ENCODE measurements at regions not wholly inside any gene's neighbourhood (a gene's known extent, or its start where the extent isn't known, plus 50 kb on each side); places are given as distances from the start of the nearest gene placed in this dataset.

- no peak overlapping the region for H3K4me2 ChIP-seq (ENCODE audit: control insufficient read depth, insufficient read depth)
- ChIA-PET SMC1A (ENCODE audit: uncharacterized antibody, unreplicated experiment) (interaction anchor here (0.5 to 1.3 kb wide), 3 partner anchors 12 to 308 kb away, joined by 3 to 5 read pairs (median 3); no protein-coding TSS in a partner anchor), POLR2A (no interaction called here), CTCF (interaction anchor here (1.2 kb wide), 1 partner anchor 13 kb away, joined by 5 read pairs; no protein-coding TSS in a partner anchor), RAD21 (ENCODE audit: unreplicated experiment) (no interaction called here)
- no TSS peak for BruUV-seq (replicated peaks)
- no peak overlapping the region for H3K27ac ChIP-seq (ENCODE audit: control insufficient read depth, insufficient read depth)
- no peak for TF ChIP-seq CEBPB (IDR thresholded peaks at IDR 0.05; ENCODE audit: borderline replicate concordance in 1 of 2, low read depth in 2 of 2, low read length in 2 of 2)
- TF ChIP-seq NFYB (IDR thresholded peaks at IDR 0.05; ENCODE audit: insufficient read depth, low read depth, low read length): no peak
- peak in 1 of 2 experiments; percentile 25; a peak in 1 of 4 replicates for TF ChIP-seq BHLHE40 (IDR thresholded peaks at IDR 0.05; ENCODE audit: borderline replicate concordance in 1 of 2, low read depth in 2 of 2, low read length in 1 of 2)
- no peak for TF ChIP-seq USF2 (IDR thresholded peaks at IDR 0.05; ENCODE audit: borderline replicate concordance, low read depth, low read length)
- TF ChIP-seq ZNF207 (IDR thresholded peaks at IDR 0.05; ENCODE audit: borderline replicate concordance): no peak
- no peak for TF ChIP-seq KLF5 (IDR thresholded peaks at IDR 0.05; ENCODE audit: partially characterized antibody)
- TF ChIP-seq CBFB (IDR thresholded peaks at IDR 0.05; ENCODE audit: low read depth): no peak
- no peak for TF ChIP-seq IKZF1 (conservative IDR thresholded peaks at IDR 0.05)
- TF ChIP-seq NFYA (IDR thresholded peaks at IDR 0.05; ENCODE audit: borderline replicate concordance, low read depth, low read length): no peak
- TF ChIP-seq BCL11A (IDR thresholded peaks at IDR 0.05; ENCODE audit: low read depth, low read length): no peak
- TF ChIP-seq SMAD1 (IDR thresholded peaks at IDR 0.05; ENCODE audit: low read depth, partially characterized antibody): no peak
- peak; percentile 52; the same call in 1 of the 2 replicates for TF ChIP-seq RAD51 (IDR thresholded peaks at IDR 0.05)
- TF ChIP-seq TARDBP (IDR thresholded peaks at IDR 0.05; ENCODE audit: borderline replicate concordance): no peak
- TF ChIP-seq MTA2 (IDR thresholded peaks at IDR 0.05; ENCODE audit: low read depth): peak; percentile 67
- no peak for TF ChIP-seq SUPT20H (IDR thresholded peaks at IDR 0.05; ENCODE audit: borderline replicate concordance, control insufficient read depth, low read depth, low read length)
- peak; percentile 57 for TF ChIP-seq MEF2B (IDR thresholded peaks at IDR 0.05; ENCODE audit: partially characterized antibody, poor library complexity, severe bottlenecking)
- no peak for TF ChIP-seq NKRF (conservative IDR thresholded peaks at IDR 0.05)
- H3K4me3 ChIP-seq: no peak overlapping the region
- no peak overlapping the region for H3K9ac ChIP-seq (ENCODE audit: control insufficient read depth, insufficient read depth, low read length)
- ATAC-seq (no peak; the same call in 2 of the 3 replicates), FAIRE-seq (no peak), DNase-seq (ENCODE audit: low read depth, low spot score) (no peak)
- H3K79me2 ChIP-seq (ENCODE audit: control insufficient read depth, insufficient read depth, low read length): no peaks in the 10 kb centered on the region
- no peaks in the 10 kb centered on the region for H4K20me1 ChIP-seq (ENCODE audit: control insufficient read depth, insufficient read depth)
- 0% methylated on average over 3 of the region's 3 CpGs for WGBS (ENCODE audit: insufficient coverage, insufficient replicate concordance, low lambda C conversion rate, missing lambda C conversion rate)
- H3K27me3 ChIP-seq (replicated peaks in 1 of 2; ENCODE audit: control insufficient read depth in 2 of 2, insufficient read depth in 2 of 2, low read length in 1 of 2): no peaks in the 10 kb centered on the region
- H2AFZ ChIP-seq (ENCODE audit: control insufficient read depth, low read depth, low read length): no peak overlapping the region
- in situ Hi-C loops (cut with MboI) (no loop called here), intact Hi-C loops (cut with micrococcal nuclease; ENCODE audit: unreplicated experiment) (no loop called here)
- no peaks in the 10 kb centered on the region for H3K9me3 ChIP-seq (replicated peaks; ENCODE audit: control insufficient read depth, insufficient read depth, low read length)
- no peaks in the 10 kb centered on the region for H3K36me3 ChIP-seq (ENCODE audit: control insufficient read depth in 2 of 2, insufficient read depth in 2 of 2, low read length in 1 of 2)
- no peaks in the 10 kb centered on the region for H3K4me1 ChIP-seq (ENCODE audit: control insufficient read depth, insufficient read depth, low read length)
These were observed 337.8 kb downstream of the HLX start for GRCh38 chr1:221217029-221217428.
